Tibial artery (tissue), 4 donors: ENCODE measurements at regions not wholly inside any gene's neighbourhood (a gene's known extent, or its start where the extent isn't known, plus 50 kb on each side); places are given as distances from the start of the nearest gene placed in this dataset.

Experiments used
- DNase-seq, 2 donors: peaks; one replicate each; pipeline ENCODE4 v3.0.0-alpha.2; 2019
- H3K27ac ChIP-seq, 2 donors: fragments of 200-600 bp; sonication (generic) in 1 of 2; 1 replicate in 1 of 2; 2 replicates in 1 of 2; pipeline ENCODE4 v1.5.1; 2018 to 2019; ENCODE audit warnings: mild to moderate bottlenecking in 1 of 2
- H3K27me3 ChIP-seq, 2 donors: fragments of 200-600 bp; sonication (generic) in 1 of 2; one replicate each; pipeline versions ENCODE4 v1.5.1 to v1.6.0; 2016 to 2019
- H3K36me3 ChIP-seq, 3 donors: fragments of 200-600 bp; sonication (generic) in 2 of 3; one replicate each; pipeline ENCODE4 v1.5.1; 2016 to 2019; ENCODE audit warnings: mild to moderate bottlenecking in 2 of 3
- H3K4me1 ChIP-seq, 4 donors: fragments of 200-600 bp; sonication (generic) in 2 of 4; 1 replicate in 3 of 4; 2 replicates in 1 of 4; pipeline ENCODE4 v1.5.1; 2016 to 2019
- H3K4me3 ChIP-seq, 2 donors: fragments of 200-600 bp; sonication (generic) in 1 of 2; 1 replicate in 1 of 2; 2 replicates in 1 of 2; pipeline ENCODE4 v1.5.1; 2018 to 2019; ENCODE audit warnings: mild to moderate bottlenecking in 2 of 2
- H3K9me3 ChIP-seq, 3 donors: fragments of 200-600 bp; sonication (generic) in 1 of 3; one replicate each; pipeline ENCODE4 v1.5.1; 2016 to 2019
- intact Hi-C: fragments of 100-400 bp; cut with DNase I; formaldehyde crosslinking; loops from one replicate; pipeline ENCODE4 v1.15.0; 2023; ENCODE audit warnings: low total_unique reads
- TF ChIP-seq, protein P1 (sequence below), 2 experiments: fragments of 200-600 bp in 1 of 2; fragments of 450-650 bp in 1 of 2; IDR thresholded peaks; one replicate each; pipeline ENCODE4 v1.5.1; 2017 to 2019; ENCODE audit warnings: antibody characterized with exemption in 2 of 2, mild to moderate bottlenecking in 1 of 2, moderate library complexity in 1 of 2

DNA sequence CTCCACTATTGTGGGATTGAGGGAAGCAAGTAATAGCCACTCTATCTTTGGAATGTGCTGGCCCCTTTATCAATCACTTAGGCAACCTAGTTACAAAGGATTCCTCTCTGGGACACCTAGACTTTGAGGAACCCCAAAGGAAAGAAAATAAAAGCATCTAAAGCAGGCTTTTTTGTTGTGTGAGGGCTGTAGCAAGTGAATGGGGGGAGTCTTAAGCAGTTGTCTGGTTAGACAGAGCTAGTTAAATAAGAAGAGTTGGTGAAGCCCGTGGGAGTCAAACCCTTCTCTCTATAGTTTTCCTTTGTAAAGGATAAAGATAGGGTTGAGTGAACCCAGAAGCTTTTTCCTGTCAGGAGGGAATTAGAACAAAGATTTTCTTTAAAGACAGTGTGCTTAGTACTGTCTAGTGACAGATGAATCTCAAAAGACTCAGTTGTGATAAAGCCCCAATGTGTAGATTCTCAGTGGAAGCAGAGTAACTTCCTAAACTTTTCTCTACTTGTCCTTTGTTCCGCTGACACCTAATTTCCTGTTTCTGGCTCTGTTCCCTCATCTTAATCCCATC is 63.3 kb downstream of the HDGFL1 start:
- Histone ChIP-seq H3K9me3 (peaks cover 0 to 3% (median 0%) of the 10 kb centered on the region in 3 donors), H3K4me3 (no peak overlapping the region), H3K27me3 (no peaks in the 10 kb centered on the region), H3K27ac (no peak overlapping the region), H3K36me3 (no peaks in the 10 kb centered on the region), H3K4me1 (peaks cover 0 to 17% (median 0%) of the 10 kb centered on the region in 4 donors)
- no peak for DNase-seq
- TF ChIP-seq, protein P1, sequence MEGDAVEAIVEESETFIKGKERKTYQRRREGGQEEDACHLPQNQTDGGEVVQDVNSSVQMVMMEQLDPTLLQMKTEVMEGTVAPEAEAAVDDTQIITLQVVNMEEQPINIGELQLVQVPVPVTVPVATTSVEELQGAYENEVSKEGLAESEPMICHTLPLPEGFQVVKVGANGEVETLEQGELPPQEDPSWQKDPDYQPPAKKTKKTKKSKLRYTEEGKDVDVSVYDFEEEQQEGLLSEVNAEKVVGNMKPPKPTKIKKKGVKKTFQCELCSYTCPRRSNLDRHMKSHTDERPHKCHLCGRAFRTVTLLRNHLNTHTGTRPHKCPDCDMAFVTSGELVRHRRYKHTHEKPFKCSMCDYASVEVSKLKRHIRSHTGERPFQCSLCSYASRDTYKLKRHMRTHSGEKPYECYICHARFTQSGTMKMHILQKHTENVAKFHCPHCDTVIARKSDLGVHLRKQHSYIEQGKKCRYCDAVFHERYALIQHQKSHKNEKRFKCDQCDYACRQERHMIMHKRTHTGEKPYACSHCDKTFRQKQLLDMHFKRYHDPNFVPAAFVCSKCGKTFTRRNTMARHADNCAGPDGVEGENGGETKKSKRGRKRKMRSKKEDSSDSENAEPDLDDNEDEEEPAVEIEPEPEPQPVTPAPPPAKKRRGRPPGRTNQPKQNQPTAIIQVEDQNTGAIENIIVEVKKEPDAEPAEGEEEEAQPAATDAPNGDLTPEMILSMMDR (IDR thresholded peaks at IDR 0.05) = no peak
- intact Hi-C loops = no loop called here

- DNase-seq = no peak
- intact Hi-C loops = no loop called here
- TF ChIP-seq, protein P1 (IDR thresholded peaks at IDR 0.05) = no peak
Measured at GRCh38 chr6:22636452-22636851, 67.1 kb downstream of the HDGFL1 start.

GRCh38 chr6:22637782-22638181 is 68.4 kb downstream of the HDGFL1 start:
- TF ChIP-seq, protein P1 (IDR thresholded peaks at IDR 0.05) = no peak
- intact Hi-C loops = no loop called here

More at GRCh38 chr6:22636452-22636851, 67.1 kb downstream of the HDGFL1 start:
- H3K27ac ChIP-seq = no peak overlapping the region
- peaks cover 0 to 5% (median 0%) of the 10 kb centered on the region in 4 donors for H3K4me1 ChIP-seq
- no peaks in the 10 kb centered on the region for H3K36me3 ChIP-seq
- no peaks in the 10 kb centered on the region for H3K27me3 ChIP-seq
- H3K9me3 ChIP-seq = no peaks in the 10 kb centered on the region
- H3K4me3 ChIP-seq = no peak overlapping the region

GRCh38 chr6:22638320-22638719 is 69.0 kb downstream of the HDGFL1 start:
- intact Hi-C loops = no loop called here
- TF ChIP-seq, protein P1 (IDR thresholded peaks at IDR 0.05) = no peak
- H3K27ac ChIP-seq = no peak overlapping the region
- no peak overlapping the region for H3K4me3 ChIP-seq
- no peaks in the 10 kb centered on the region for H3K4me1 ChIP-seq
- no peaks in the 10 kb centered on the region for H3K36me3 ChIP-seq
- no peak for DNase-seq
- H3K9me3 ChIP-seq = no peaks in the 10 kb centered on the region
- no peaks in the 10 kb centered on the region for H3K27me3 ChIP-seq

More at GRCh38 chr6:22637782-22638181, 68.4 kb downstream of the HDGFL1 start:
- DNase-seq = no peak
- H3K27ac ChIP-seq = no peak overlapping the region
- H3K4me1 ChIP-seq = no peaks in the 10 kb centered on the region
- no peaks in the 10 kb centered on the region for H3K27me3 ChIP-seq
- no peak overlapping the region for H3K4me3 ChIP-seq
- H3K36me3 ChIP-seq = no peaks in the 10 kb centered on the region
- H3K9me3 ChIP-seq = no peaks in the 10 kb centered on the region

DNA sequence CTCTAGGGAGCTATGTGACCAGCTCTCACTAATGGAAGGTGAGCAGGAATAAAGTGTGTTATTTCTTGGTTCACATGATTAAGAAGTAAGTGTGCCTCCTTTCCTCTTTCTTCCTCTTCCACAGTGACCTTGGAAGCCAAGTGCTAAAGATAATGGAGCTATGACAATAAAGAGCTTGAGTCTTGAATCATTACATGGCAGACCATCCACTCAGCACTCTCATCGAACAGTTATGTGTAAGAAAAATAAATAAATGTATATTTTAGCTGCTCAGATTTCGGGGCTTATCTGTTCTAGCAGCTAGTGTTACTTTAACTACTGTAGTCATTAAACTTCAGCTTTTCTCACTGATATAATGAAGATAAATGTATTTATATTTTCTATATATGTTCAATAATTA is 72.9 kb downstream of the HDGFL1 start:
- Histone ChIP-seq H3K4me3 (no peak overlapping the region), H3K27ac (no peak overlapping the region), H3K27me3 (no peaks in the 10 kb centered on the region), H3K9me3 (no peaks in the 10 kb centered on the region), H3K4me1 (no peaks in the 10 kb centered on the region), H3K36me3 (no peaks in the 10 kb centered on the region)
- intact Hi-C loops = no loop called here
- DNase-seq = no peak
- TF ChIP-seq, protein P1 (IDR thresholded peaks at IDR 0.05) = no peak

DNA sequence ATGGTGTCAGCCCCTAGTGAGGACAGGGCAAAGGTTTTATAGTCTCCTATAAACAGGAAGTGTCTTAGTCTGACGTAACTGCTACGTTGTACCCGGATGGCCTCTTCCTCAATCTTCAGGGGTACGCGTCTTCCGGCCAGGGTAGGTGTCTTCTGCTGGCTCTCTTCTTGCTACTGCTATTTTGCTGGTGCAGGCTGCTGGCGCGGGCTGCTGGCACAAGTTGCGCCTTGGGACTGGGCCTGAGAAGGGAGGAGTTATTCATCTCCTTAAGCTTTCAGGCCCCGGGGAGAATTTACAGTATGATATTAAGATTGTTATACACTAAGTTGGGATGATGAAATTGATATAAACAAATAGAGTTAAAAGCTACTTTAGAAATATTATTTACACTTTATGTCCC is 74.4 kb downstream of the HDGFL1 start:
- Histone ChIP-seq H3K9me3 (no peaks in the 10 kb centered on the region), H3K4me1 (no peaks in the 10 kb centered on the region), H3K27ac (no peak overlapping the region), H3K27me3 (no peaks in the 10 kb centered on the region), H3K4me3 (no peak overlapping the region), H3K36me3 (no peaks in the 10 kb centered on the region)
- DNase-seq = no peak
- intact Hi-C loops = no loop called here
- TF ChIP-seq, protein P1 (IDR thresholded peaks at IDR 0.05) = no peak
